ENCODE measurements at regions not wholly inside any gene's neighbourhood (a gene's known extent, or its start where the extent isn't known, plus 50 kb on each side); places are given as distances from the start of the nearest gene placed in this dataset.

DNA sequence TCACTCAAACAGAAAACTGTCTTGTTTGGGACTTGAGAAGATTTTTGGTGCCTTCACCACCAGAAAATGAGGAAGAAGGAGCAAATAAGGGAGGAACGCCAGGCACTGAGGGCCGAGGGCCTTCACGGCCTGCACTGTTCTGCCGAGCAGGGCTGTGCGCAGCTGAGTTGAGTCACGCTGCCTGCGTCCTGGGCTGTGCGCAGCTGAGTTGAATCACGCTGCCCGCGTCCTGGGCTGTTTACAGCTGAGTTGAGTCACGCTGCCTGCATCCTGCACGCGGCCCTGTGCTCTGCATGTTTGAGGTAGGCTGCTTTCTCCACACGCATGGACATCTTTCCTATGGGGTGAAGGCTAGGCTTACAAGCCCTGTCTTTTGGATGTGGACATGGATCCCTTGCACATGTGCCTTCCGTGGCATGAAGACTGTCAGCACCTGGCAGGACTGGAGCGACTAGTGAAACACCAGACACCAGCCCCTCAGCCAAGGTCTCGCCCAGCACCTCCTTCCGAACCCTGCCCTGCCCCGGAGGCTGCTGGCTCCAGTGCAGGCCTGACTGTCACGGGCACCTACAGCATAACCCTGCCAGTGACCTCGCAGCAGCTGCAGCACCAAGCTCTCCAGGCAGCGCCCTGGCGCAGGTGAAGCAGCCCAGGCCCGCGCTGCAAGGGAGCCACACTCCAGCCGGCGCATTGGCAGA, 96.7 kb downstream of the HTR5A start:
- peak; percentile 80 for ATAC-seq
- intact Hi-C loops (cut with micrococcal nuclease): no loop called here
- Mint-ChIP-seq H3K4me3 (no peak overlapping the region), H3K4me1 (ENCODE audit: low read depth) (no peaks in the 10 kb centered on the region), H3K27me3 (peaks cover 11% of the 10 kb centered on the region), H3K27ac (no peak overlapping the region), H3K36me3 (ENCODE audit: low read depth) (no peaks in the 10 kb centered on the region), H3K9me3 (no peaks in the 10 kb centered on the region)
- peak; percentile 44 for DNase-seq
- TF ChIP-seq, protein P1, sequence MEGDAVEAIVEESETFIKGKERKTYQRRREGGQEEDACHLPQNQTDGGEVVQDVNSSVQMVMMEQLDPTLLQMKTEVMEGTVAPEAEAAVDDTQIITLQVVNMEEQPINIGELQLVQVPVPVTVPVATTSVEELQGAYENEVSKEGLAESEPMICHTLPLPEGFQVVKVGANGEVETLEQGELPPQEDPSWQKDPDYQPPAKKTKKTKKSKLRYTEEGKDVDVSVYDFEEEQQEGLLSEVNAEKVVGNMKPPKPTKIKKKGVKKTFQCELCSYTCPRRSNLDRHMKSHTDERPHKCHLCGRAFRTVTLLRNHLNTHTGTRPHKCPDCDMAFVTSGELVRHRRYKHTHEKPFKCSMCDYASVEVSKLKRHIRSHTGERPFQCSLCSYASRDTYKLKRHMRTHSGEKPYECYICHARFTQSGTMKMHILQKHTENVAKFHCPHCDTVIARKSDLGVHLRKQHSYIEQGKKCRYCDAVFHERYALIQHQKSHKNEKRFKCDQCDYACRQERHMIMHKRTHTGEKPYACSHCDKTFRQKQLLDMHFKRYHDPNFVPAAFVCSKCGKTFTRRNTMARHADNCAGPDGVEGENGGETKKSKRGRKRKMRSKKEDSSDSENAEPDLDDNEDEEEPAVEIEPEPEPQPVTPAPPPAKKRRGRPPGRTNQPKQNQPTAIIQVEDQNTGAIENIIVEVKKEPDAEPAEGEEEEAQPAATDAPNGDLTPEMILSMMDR (IDR thresholded peaks at IDR 0.05): no peak
- ChIA-PET CTCF (no interaction called here), POLR2A (no interaction called here)

DNA sequence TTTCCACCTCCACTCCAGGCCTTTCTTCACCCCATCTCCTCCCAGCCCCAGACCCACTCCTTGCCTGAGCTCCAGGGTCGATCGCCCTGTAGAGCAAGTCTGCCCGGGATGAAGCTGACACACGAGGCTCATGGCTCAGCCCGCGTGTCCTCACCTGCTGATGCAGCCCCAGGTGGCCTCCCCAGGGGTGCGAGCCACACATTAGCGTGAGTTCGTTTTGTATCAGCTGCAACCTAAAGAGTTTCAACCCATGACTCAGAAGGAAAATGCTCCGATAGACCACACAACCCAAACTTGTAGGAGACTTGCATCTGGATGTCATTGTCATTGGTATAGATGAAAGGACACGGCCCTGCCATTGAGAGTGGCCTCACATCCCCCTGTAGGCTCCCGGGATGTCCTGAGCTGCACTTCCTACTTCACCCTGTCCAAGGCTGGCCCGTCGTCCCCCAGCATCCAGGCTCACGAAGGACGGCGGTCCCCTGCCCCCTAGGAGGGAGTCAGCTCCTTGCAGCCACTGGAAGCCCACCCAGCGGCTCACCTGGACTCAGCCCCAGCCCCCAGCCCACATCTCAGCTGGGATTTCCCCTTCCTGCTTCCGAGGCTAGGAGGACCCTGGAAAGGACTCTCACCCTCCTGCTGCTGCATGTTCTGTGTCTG, 97.7 kb downstream of the HTR5A start:
- CTCF ChIA-PET: no interaction called here
- intact Hi-C loops (cut with micrococcal nuclease): no loop called here

DNA sequence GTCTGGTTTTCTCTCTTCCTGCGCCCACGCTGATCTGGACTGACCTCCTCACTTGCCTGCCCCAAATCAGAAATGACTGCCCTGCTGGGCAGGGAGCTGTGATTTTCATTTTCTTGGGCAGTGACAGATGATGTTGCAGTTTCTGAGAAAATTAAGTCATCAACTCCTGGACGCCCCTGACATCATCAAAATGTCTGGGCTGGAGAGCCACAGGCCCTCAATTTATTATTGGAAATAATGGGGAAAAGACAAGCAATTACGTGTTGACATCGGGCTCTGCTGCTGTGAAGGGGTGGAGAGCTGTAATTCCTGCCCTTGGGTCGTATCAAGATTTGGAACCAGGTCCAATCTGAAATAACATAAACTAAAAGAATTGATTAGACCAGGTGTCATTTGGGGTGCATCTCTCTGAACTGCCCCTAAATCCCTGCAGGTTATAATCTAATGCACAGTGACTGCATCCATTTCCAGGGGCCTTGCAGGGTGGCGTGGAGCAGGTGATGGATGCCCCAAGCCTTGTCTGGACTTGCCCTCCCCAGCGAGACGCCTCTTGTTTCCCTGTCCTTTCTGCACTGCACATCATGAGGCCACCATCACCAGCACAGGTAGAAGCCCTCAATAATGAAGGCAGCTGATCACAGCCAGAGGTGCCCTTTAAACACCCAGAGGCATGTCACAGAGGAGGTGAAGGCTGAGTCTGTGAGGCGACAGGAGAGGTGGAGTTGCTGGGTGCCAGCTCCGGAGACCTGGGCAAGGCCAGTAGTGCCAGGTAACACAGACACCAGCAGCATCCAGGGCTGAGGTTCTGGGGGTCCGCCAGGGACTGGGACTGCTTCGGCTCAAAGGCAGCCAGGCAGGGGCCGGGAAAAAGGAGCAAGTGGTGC, 98.7 kb downstream of the HTR5A start:
- no peaks in the 10 kb centered on the region for H3K9me3 Mint-ChIP-seq
- H3K36me3 Mint-ChIP-seq (ENCODE audit: low read depth): no peaks in the 10 kb centered on the region
- POLR2A ChIA-PET: no interaction called here
- DNase-seq (no peak), ATAC-seq (no peak)
- peaks cover 7% of the 10 kb centered on the region for H3K27me3 Mint-ChIP-seq
- H3K4me3 Mint-ChIP-seq: no peak overlapping the region
- TF ChIP-seq, protein P1 (IDR thresholded peaks at IDR 0.05): no peak
- no peak overlapping the region for H3K27ac Mint-ChIP-seq
- intact Hi-C loops (cut with micrococcal nuclease): no loop called here
- CTCF ChIA-PET: no interaction called here
- H3K4me1 Mint-ChIP-seq (ENCODE audit: low read depth): no peaks in the 10 kb centered on the region

More for the DNA sequence above, 97.7 kb downstream of the HTR5A start:
- Mint-ChIP-seq H3K27ac (no peak overlapping the region), H3K27me3 (peaks cover 6% of the 10 kb centered on the region), H3K4me1 (ENCODE audit: low read depth) (no peaks in the 10 kb centered on the region), H3K9me3 (no peaks in the 10 kb centered on the region), H3K4me3 (no peak overlapping the region), H3K36me3 (ENCODE audit: low read depth) (no peaks in the 10 kb centered on the region)
- TF ChIP-seq, protein P1 (IDR thresholded peaks at IDR 0.05): no peak
- no peak for ATAC-seq
- POLR2A ChIA-PET: no interaction called here
- DNase-seq: no peak

DNA sequence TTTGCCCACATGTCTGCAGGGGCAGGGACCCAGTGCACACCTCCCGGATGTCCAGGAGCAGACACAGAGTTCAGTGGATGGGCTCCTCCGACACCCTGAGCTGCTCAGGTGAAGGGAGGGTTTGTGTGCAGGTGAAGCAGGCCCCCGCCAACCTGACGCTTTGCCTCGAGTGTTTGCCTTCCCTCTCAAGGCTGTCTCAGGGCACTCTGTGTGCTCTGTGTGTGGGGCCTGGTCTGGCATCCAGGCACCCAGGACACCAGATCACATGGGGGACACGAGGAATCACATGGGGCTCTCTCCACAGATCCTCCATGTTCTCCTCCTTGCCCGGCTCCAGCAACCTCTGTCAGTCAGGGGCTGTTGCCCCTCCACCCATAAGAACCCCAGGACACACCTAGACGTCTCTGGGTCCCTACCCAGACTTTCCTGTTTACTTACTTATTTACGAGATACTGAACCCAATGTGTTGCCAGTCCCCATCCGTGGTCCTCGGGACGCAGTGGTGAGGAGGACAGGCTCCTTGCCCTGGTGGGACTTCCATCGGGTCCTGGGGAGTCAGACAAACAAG, 99.5 kb downstream of the HTR5A start:
- TF ChIP-seq, protein P1 (IDR thresholded peaks at IDR 0.05): no peak
- intact Hi-C loops (cut with micrococcal nuclease): no loop called here
- Mint-ChIP-seq H3K4me1 (ENCODE audit: low read depth) (no peaks in the 10 kb centered on the region), H3K27me3 (peaks cover 7% of the 10 kb centered on the region), H3K9me3 (no peaks in the 10 kb centered on the region), H3K36me3 (ENCODE audit: low read depth) (no peaks in the 10 kb centered on the region), H3K4me3 (no peak overlapping the region), H3K27ac (no peak overlapping the region)
- DNase-seq: no peak
- ChIA-PET POLR2A (no interaction called here), CTCF (no interaction called here)
- ATAC-seq: no peak
